ENCODE measurements at regions not wholly inside any gene's neighbourhood (a gene's known extent, or its start where the extent isn't known, plus 50 kb on each side); places are given as distances from the start of the nearest gene placed in this dataset.
A peak's percentile ranks its signal among the peaks of the same experiment; 100 is the strongest.
"Not testable (repeated sequence)": the region's sequence is repeated elsewhere in the genome, so short reads cannot be mapped to it uniquely, and the experiment has no call there.

GRCh38 chr3:125697979-125698640 lies 102.8 kb upstream of the OSBPL11 start:
- DNase-seq (ENCODE audit: low read depth): not testable (repeated sequence)

DNA sequence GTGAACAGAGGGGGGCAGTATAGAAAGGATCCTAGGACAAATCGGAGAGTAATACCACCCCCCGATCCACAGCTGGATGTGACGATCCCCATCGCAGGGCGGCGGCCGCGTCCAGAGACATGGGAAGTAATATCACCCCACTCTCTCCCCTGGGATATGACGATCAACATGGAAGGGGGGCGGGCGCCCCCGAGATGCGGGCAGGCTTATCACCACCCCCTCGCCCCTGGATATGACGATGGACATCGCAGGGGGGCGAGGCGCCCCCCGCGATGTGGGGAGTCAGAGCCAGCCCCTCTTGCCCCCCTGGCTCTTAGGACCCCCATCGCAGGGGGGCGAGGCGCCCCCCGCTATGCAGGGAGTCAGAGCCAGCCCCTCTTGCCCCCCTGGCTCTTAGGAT lies 120.4 kb upstream of the OSBPL11 start:
- no peak for DNase-seq (ENCODE audit: low read depth)

GRCh38 chr3:125732151-125732550 lies 136.9 kb upstream of the OSBPL11 start:
- peak; percentile 93 for DNase-seq (ENCODE audit: low read depth)

- DNase-seq (ENCODE audit: low read depth): peak; percentile 36
These were observed 146.9 kb upstream of the OSBPL11 start for GRCh38 chr3:125741991-125742718.

DNA sequence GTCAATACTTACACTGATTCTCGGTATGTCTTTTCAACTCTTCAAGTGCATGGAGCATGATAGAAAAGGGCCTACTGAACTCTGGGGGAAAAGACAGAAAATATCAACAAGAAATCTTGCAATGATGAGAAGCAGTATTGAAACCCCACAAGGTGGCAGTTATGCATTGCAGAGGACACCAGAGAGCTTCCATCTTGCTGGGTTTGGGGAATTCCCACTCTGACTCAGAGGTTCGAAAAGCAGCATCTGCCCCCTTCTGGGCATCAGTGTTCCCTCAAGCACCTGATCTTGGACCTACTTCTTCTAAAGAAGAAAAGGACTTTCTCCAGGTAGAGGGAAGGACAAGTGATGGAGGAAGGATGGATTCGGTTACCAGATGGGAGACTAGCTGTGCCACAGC lies 147.5 kb upstream of the OSBPL11 start:
- DNase-seq (ENCODE audit: low read depth): peak; percentile 63

- DNase-seq (ENCODE audit: low read depth): peak; percentile 32
These were observed 161.8 kb upstream of the OSBPL11 start for GRCh38 chr3:125757050-125757449.

DNA sequence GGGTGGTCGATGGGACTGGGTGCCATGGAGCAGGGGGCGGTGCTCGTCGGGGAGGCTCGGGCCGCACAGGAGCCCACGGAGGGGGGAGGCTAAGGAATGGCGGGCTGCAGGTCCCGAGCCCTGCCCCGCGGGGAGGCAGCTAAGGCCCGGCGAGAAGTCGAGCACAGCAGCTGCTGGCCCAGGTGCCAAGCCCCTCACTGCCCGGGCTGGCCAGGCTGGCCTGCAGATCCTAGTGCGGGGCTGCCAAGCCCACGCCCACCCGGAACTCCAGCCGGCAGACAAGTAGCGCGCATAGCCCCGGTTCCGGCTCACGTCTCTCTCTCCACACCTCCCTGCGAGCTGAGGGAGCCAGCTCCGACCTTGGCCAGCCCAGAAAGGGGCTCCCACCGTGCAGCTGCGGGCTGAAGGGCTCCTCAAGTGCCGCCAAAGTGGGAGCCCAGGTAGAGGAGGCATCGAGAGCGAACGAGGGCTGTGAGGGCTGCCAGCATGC lies 163.4 kb upstream of the OSBPL11 start:
- DNase-seq (ENCODE audit: low read depth): not testable (repeated sequence)

GRCh38 chr3:125762601-125763000 lies 167.3 kb upstream of the OSBPL11 start:
- DNase-seq (ENCODE audit: low read depth): not testable (repeated sequence)

- peak; percentile 58 for DNase-seq (ENCODE audit: low read depth)
These were observed 171.1 kb upstream of the OSBPL11 start for GRCh38 chr3:125766285-125766826.

DNA sequence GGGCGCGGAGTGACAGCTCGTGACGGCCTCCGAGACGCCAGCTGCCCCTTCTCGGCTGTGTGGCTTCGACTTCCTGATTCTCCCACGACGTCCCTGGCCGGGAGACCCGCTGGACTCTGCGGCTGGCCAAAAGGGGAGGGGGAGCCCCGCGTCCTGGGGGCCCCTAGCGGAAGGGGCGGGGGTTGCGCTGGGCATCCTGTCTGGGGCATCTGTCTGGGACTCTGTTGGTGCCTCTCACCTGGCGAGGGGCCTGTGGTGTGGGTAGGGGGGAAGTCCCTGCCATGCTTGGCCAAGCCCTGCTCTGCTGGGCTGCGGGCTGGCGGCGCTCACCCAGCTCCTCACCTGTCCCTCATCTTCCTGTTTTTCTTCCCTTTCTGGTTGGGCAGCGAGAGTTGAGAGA lies 171.6 kb upstream of the OSBPL11 start:
- not testable (repeated sequence) for DNase-seq (ENCODE audit: low read depth)

- no peak for DNase-seq (ENCODE audit: low read depth)
These were observed 172.3 kb upstream of the OSBPL11 start for GRCh38 chr3:125767641-125768040.

DNA sequence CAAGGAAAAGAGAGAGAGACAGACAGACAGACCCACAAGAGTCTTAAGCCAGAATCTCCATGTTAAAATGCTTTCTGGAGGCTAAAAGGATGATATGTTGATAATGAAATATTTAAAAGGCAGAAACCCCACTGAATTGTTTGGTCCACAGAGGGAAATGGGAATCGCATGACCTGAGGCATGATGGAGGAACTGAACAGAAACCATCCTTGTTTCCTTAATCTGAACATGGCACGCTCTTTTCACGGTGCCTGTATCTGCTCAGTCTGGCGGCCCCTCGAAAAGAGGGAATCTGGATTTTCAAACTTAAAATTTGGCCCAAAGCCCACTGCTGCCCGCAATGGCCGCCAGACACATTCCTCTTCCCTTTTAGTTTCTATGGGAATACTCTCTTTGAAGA lies 173.5 kb upstream of the OSBPL11 start:
- not testable (repeated sequence) for DNase-seq (ENCODE audit: low read depth)

GRCh38 chr3:125771506-125771905 lies 176.2 kb upstream of the OSBPL11 start:
- DNase-seq (ENCODE audit: low read depth): not testable (repeated sequence)

- not testable (repeated sequence) for DNase-seq (ENCODE audit: low read depth)
These were observed 179.2 kb upstream of the OSBPL11 start for GRCh38 chr3:125774433-125775034.

GRCh38 chr3:125775106-125775505 lies 179.8 kb upstream of the OSBPL11 start:
- DNase-seq (ENCODE audit: low read depth): not testable (repeated sequence)

DNA sequence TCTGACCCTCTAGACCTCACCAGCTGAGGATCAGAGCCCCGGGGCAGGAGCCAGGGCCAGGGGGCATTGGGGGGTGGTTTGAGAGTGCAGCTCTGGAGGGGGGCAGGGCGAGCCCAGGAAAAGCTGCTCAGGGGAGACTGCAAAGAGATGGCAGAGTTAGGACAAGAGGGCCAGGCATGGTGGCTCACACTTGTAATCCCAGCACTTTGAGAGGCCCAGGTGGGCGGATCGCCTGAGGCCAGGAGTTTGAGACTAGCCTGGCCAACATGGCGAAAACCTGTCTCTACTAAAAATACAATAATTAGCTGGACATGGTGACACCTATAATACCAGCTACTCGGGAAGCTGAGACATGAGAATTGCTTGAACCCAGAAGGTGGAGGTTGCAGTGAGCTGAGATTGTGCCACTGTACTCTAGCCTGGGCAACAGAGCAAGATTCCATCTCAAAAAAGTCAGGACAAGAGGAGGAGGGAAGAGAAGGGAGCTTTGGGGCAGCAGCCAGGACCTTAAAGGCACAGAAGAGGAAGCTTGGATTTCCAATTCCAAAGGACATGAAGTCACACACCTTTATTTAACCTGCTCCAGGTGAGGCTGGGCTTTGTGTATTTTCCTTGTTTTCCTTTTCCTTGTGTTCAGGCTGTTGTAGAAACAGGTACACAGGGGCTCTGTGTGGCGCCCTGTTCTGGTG lies 180.5 kb upstream of the OSBPL11 start:
- DNase-seq (ENCODE audit: low read depth): not testable (repeated sequence)

DNA sequence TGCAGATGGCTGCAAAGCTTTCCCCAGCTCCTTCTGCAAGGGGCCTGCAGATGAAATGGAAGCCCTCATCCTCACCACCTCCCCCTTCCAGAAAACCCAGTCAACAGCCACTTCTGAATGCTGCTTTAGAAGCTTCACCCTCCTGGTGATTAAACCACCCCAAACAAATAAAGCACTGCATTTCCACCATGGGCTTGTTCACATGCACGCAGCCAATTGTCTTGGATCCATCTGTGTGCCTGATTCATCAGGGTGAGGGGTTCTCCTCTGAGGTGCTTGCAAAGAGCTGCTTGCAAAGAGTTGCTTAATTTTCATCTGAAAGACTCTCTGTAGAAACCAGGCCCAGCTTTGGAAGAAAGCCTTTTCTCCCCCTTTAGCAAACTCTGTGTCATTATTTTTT lies 184.0 kb upstream of the OSBPL11 start:
- not testable (repeated sequence) for DNase-seq (ENCODE audit: low read depth)

GRCh38 chr3:125779918-125780317 lies 184.6 kb upstream of the OSBPL11 start:
- not testable (repeated sequence) for DNase-seq (ENCODE audit: low read depth)

DNA sequence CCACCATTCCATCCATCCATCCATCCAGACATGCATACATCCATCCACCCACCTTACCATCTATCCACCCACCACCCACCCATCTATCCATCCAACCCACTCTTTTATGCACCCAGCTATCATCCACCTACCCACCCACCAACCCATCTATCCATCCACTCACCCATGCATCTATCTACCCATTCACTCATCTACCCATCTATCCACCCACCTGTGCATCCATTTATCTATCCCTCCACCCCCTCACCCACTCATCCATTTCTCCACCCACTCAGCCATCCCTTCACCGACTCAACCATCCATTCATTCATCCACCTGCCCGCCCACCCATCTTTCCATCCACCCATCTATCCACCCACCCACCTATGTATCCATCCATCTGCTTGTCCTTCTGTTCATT lies 186.4 kb upstream of the OSBPL11 start:
- DNase-seq (ENCODE audit: low read depth): not testable (repeated sequence)

DNA sequence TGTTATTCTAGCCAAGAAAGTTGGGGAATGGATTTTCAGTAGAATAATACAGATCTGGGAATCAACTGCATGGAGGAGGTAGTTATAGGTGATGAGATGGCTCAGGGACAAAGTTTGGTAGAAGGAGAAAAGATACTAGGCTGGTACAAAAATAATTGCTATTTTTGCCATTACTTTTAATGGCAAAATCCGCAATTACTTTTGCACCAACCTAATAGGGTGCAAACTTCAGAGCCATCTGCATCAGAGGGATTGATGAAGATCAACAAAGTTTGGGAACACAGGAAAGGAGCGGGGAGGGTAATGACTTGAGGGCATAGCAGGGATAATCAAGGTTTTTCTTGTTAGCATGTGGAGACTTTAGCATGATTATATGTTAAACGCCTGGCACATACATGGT lies 178.7 kb upstream of the ROPN1B start:
- DNase-seq (ENCODE audit: low read depth): not testable (repeated sequence)

GRCh38 chr3:125791021-125791420 lies 178.0 kb upstream of the ROPN1B start:
- peak; percentile 16 for DNase-seq (ENCODE audit: low read depth)

- not testable (repeated sequence) for DNase-seq (ENCODE audit: low read depth)
These were observed 159.0 kb upstream of the ROPN1B start for GRCh38 chr3:125810010-125810409.
